ENCODE measurements at regions not wholly inside any gene's neighbourhood (a gene's known extent, or its start where the extent isn't known, plus 50 kb on each side); places are given as distances from the start of the nearest gene placed in this dataset.
A peak's percentile ranks its signal among the peaks of the same experiment; 100 is the strongest.

DNA sequence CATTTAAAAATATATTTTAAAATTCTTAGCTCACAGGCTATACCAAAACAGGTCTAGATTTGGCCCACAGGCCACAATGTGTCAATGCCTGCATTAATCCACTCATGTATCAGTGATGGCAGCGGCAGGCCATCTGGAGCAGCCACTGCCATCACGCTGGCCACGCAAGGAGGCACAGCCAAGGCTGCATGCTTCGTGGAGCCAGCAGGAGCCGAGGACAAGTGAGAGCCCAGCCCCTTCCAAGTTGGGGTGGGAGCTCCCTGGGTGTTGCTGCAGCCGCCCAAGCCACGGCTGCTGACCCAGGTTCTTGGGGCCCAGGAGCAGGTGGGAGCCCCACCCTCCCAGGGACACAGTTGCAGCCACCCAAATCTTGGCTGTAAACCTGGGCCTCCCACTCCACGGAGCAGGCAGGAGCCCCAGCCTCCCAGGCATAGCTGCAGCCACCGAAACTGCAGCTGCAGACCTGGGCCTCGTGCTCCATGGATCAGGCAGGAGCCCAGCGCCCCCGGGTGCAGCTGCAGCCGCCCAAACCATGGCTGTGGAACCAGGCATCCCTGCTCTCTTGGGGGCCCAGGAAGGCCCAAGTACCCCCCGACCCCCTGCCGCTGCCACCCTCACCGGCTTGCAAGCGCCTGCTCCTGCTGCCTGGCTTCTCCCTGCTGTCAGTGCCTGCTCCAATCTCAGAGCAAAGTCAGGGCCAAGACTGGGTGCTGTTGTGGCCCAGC is 87.3 kb upstream of the CACUL1 start:
- peak overlapping the region; percentile 18 for H2BK12ac ChIP-seq (ENCODE audit: low read length)
- no peaks in the 10 kb centered on the region for H3K27me3 ChIP-seq (ENCODE audit: control insufficient read depth in 3 of 3, insufficient read depth in 3 of 3, low read depth in 1 of 3, low read length in 3 of 3)
- H2BK5ac ChIP-seq (ENCODE audit: low read length): no peak overlapping the region
- H3K27ac ChIP-seq (replicated peaks; ENCODE audit: low read length): no peak overlapping the region
- H3K9ac ChIP-seq (ENCODE audit: low read depth, low read length, poor library complexity): no peak overlapping the region
- no peak overlapping the region for H4K8ac ChIP-seq (ENCODE audit: low read depth, low read length)
- no peaks in the 10 kb centered on the region for H3K9me3 ChIP-seq (replicated peaks in 1 of 2; ENCODE audit: control insufficient read depth in 2 of 2, insufficient read depth in 1 of 2, low read depth in 1 of 2, low read length in 2 of 2)
- no peak overlapping the region for H3K23ac ChIP-seq (ENCODE audit: low read depth, low read length, poor library complexity)
- peak overlapping the region; percentile 31 for H3K14ac ChIP-seq (ENCODE audit: low read length)
- no peak overlapping the region for H3K4me2 ChIP-seq (ENCODE audit: insufficient read depth, low read length, poor library complexity, severe bottlenecking)
- H3K36me3 ChIP-seq (replicated peaks in 1 of 2; ENCODE audit: control insufficient read depth in 2 of 2, insufficient read depth in 2 of 2, low read length in 2 of 2): no peaks in the 10 kb centered on the region
- no peak overlapping the region for H2AFZ ChIP-seq (ENCODE audit: low read length)
- no peak for DNase-seq (ENCODE audit: low spot score)
- peak overlapping the region; percentile 27 for H2AK5ac ChIP-seq (ENCODE audit: low read depth, low read length)
- H2BK120ac ChIP-seq (ENCODE audit: low read depth, low read length): no peak overlapping the region
- no peak overlapping the region for H4K91ac ChIP-seq (ENCODE audit: low read depth, low read length, poor library complexity)
- no peaks in the 10 kb centered on the region for H3K79me1 ChIP-seq (ENCODE audit: low read depth, low read length)
- no peak overlapping the region for H3K4me3 ChIP-seq (ENCODE audit: low read length in 2 of 2)
- H3K4ac ChIP-seq (ENCODE audit: low read length): no peak overlapping the region
- no CpG with 5 or more reads among the region's 17 CpGs for WGBS, 2 donors (ENCODE audit: extremely low coverage in 2 of 2, insufficient read length in 2 of 2, insufficient replicate concordance in 1 of 2)
- H3K18ac ChIP-seq (ENCODE audit: low read length): peak overlapping the region; percentile 44
- no peak overlapping the region for H2BK15ac ChIP-seq (ENCODE audit: low read length)
- no peaks in the 10 kb centered on the region for H3K4me1 ChIP-seq (ENCODE audit: control insufficient read depth in 2 of 2, insufficient read depth in 1 of 2, low read depth in 1 of 2, low read length in 2 of 2)

DNA sequence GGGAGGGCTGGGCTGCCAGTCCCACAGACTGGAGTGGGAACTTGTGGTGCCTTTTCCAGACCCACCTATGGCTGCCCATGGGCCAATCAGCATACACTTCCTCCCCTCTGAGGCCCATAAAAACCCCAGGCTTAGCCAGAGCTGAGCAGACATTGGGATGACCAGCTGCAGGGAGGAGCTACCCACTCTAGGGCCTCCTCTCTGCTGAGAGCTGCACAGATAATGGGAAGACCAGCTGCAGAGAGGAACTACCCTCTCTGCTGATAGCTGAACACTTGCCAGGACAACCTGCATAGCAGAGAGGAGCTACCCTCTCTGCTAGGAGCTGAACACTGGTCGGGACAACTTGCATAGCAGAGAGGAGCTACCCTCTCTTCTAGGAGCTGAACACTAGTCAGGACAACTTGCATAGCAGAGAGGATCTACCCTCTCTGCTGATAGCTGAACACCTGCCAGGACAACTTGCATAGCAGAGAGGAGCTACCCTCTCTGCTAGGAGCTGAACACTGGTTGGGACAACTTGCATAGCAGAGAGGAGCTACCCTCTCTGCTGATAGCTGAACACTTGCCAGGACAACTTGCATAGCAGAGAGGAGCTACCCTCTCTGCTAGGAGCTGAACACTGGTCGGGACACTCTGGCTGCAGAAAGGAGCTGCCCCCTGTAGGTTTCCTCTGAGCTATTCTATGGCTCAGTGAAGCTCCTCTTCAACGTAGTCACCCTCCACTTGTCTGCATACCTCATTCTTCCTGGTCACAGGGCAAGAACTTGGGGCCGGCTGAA is 88.3 kb upstream of the CACUL1 start:
- WGBS, 2 donors (ENCODE audit: extremely low coverage in 2 of 2, insufficient read length in 2 of 2, insufficient replicate concordance in 1 of 2): no CpG with 5 or more reads among the region's 4 CpGs
- H3K4me2 ChIP-seq (ENCODE audit: insufficient read depth, low read length, poor library complexity, severe bottlenecking): no peak overlapping the region
- H2BK12ac ChIP-seq (ENCODE audit: low read length): no peak overlapping the region
- no peak overlapping the region for H2BK120ac ChIP-seq (ENCODE audit: low read depth, low read length)
- DNase-seq (ENCODE audit: low spot score): no peak
- H4K8ac ChIP-seq (ENCODE audit: low read depth, low read length): no peak overlapping the region
- H3K14ac ChIP-seq (ENCODE audit: low read length): peak overlapping the region; percentile 31
- H3K27me3 ChIP-seq (ENCODE audit: control insufficient read depth in 3 of 3, insufficient read depth in 3 of 3, low read depth in 1 of 3, low read length in 3 of 3): no peaks in the 10 kb centered on the region
- no peaks in the 10 kb centered on the region for H3K36me3 ChIP-seq (replicated peaks in 1 of 2; ENCODE audit: control insufficient read depth in 2 of 2, insufficient read depth in 2 of 2, low read length in 2 of 2)
- H2BK5ac ChIP-seq (ENCODE audit: low read length): no peak overlapping the region
- H3K23ac ChIP-seq (ENCODE audit: low read depth, low read length, poor library complexity): no peak overlapping the region
- no peak overlapping the region for H4K91ac ChIP-seq (ENCODE audit: low read depth, low read length, poor library complexity)
- H3K4me3 ChIP-seq (ENCODE audit: low read length in 2 of 2): no peak overlapping the region
- no peak overlapping the region for H2BK15ac ChIP-seq (ENCODE audit: low read length)
- no peaks in the 10 kb centered on the region for H3K9me3 ChIP-seq (replicated peaks in 1 of 2; ENCODE audit: control insufficient read depth in 2 of 2, insufficient read depth in 1 of 2, low read depth in 1 of 2, low read length in 2 of 2)
- no peak overlapping the region for H2AFZ ChIP-seq (ENCODE audit: low read length)
- H3K79me1 ChIP-seq (ENCODE audit: low read depth, low read length): no peaks in the 10 kb centered on the region
- no peak overlapping the region for H3K4ac ChIP-seq (ENCODE audit: low read length)
- H3K27ac ChIP-seq (replicated peaks; ENCODE audit: low read length): no peak overlapping the region
- H3K18ac ChIP-seq (ENCODE audit: low read length): no peak overlapping the region
- no peak overlapping the region for H3K9ac ChIP-seq (ENCODE audit: low read depth, low read length, poor library complexity)
- H3K4me1 ChIP-seq (ENCODE audit: control insufficient read depth in 2 of 2, insufficient read depth in 1 of 2, low read depth in 1 of 2, low read length in 2 of 2): no peaks in the 10 kb centered on the region
- H2AK5ac ChIP-seq (ENCODE audit: low read depth, low read length): no peak overlapping the region

DNA sequence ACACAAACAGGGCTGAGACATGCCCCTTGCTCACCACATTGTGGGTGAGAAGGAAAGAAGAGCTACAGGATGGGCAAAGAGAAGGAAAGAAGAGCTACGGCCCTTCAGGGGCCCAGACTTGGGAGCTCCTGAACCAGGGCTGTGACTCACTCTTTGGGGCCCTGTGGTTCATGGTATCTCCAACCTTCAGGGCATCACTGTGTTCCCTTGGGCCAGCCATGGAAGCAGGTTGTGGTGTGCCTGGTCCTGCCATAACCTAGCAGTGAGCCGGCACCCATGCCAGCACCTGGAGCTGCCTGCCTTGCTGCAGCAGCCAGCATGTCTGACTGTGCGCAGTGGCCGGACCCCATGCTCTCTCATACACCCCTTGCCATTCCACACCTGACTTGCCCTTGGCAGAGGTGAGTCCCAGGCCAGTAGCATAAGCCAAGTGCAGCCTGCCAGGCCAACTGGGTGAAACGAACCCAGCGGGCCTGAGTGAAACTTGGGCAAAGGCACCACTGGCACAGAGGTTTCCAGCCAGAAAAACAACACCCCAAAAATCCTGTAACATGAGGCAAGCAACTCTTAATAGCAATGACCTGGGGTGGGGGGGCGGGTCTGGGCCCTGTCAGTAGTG is 89.0 kb upstream of the CACUL1 start:
- H3K9ac ChIP-seq (ENCODE audit: low read depth, low read length, poor library complexity): no peak overlapping the region
- no peaks in the 10 kb centered on the region for H3K9me3 ChIP-seq (replicated peaks in 1 of 2; ENCODE audit: control insufficient read depth in 2 of 2, insufficient read depth in 1 of 2, low read depth in 1 of 2, low read length in 2 of 2)
- no peak overlapping the region for H3K27ac ChIP-seq (replicated peaks; ENCODE audit: low read length)
- H3K4ac ChIP-seq (ENCODE audit: low read length): no peak overlapping the region
- no peak overlapping the region for H2BK12ac ChIP-seq (ENCODE audit: low read length)
- H3K4me1 ChIP-seq (ENCODE audit: control insufficient read depth in 2 of 2, insufficient read depth in 1 of 2, low read depth in 1 of 2, low read length in 2 of 2): no peaks in the 10 kb centered on the region
- no peak overlapping the region for H2BK15ac ChIP-seq (ENCODE audit: low read length)
- H3K18ac ChIP-seq (ENCODE audit: low read length): peak overlapping the region; percentile 7
- WGBS, 2 donors (ENCODE audit: extremely low coverage in 2 of 2, insufficient read length in 2 of 2, insufficient replicate concordance in 1 of 2): no CpG with 5 or more reads among the region's 7 CpGs
- no peak overlapping the region for H3K14ac ChIP-seq (ENCODE audit: low read length)
- no peak overlapping the region for H3K4me2 ChIP-seq (ENCODE audit: insufficient read depth, low read length, poor library complexity, severe bottlenecking)
- peak overlapping the region; percentile 45 for H3K23ac ChIP-seq (ENCODE audit: low read depth, low read length, poor library complexity)
- H3K27me3 ChIP-seq (ENCODE audit: control insufficient read depth in 3 of 3, insufficient read depth in 3 of 3, low read depth in 1 of 3, low read length in 3 of 3): no peaks in the 10 kb centered on the region
- H3K36me3 ChIP-seq (replicated peaks in 1 of 2; ENCODE audit: control insufficient read depth in 2 of 2, insufficient read depth in 2 of 2, low read length in 2 of 2): no peaks in the 10 kb centered on the region
- no peak for DNase-seq (ENCODE audit: low spot score)
- H4K8ac ChIP-seq (ENCODE audit: low read depth, low read length): no peak overlapping the region
- no peak overlapping the region for H2AFZ ChIP-seq (ENCODE audit: low read length)
- H4K91ac ChIP-seq (ENCODE audit: low read depth, low read length, poor library complexity): no peak overlapping the region
- H3K79me1 ChIP-seq (ENCODE audit: low read depth, low read length): no peaks in the 10 kb centered on the region
- no peak overlapping the region for H2BK120ac ChIP-seq (ENCODE audit: low read depth, low read length)
- peak overlapping the region in 1 of 2 donors; percentile 14 for H3K4me3 ChIP-seq (ENCODE audit: low read length in 2 of 2)
- no peak overlapping the region for H2AK5ac ChIP-seq (ENCODE audit: low read depth, low read length)
- H2BK5ac ChIP-seq (ENCODE audit: low read length): no peak overlapping the region
